ENCODE measurements at regions not wholly inside any gene's neighbourhood (a gene's known extent, or its start where the extent isn't known, plus 50 kb on each side); places are given as distances from the start of the nearest gene placed in this dataset.

DNA sequence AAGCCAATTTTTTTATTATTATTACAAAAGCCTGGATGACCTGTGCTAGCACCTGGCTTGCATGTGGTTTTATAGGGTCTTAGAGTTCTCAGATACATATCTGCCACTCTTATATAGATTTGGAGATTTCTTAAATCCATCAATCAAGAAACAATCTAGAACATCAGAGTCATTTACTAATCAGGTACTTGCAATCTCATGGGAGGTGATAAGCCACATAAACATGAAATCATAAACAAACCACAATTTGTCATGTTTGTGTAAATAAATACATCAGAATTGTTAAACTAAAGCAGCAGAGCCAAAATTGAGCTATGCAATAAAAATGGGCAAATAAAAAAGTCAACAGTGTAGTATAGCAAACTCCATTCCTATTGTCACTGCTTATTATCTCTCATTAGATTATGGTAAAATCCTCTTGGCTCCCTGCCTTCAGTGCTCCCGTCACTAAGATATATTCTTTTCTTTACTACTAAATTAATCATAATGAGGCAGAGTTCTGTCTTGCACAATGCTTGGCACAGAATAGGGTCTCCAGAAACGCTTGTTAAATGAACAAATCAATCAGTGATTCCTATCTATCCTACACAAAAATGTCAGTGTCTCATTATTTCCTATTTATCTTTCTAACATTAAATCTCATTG lies 108.7 kb upstream of the TTC29 start:
- TF ChIP-seq CREB1 (CRISPR knock-in tag; IDR thresholded peaks at IDR 0.05) (no peak), SP1 (CRISPR knock-in tag; conservative IDR thresholded peaks at IDR 0.05) (no peak), CTCF (IDR thresholded peaks at IDR 0.05) (no peak), IRF2 (CRISPR knock-in tag; IDR thresholded peaks at IDR 0.05; ENCODE audit: borderline replicate concordance, low read depth) (no peak), ZNF281 (CRISPR knock-in tag; IDR thresholded peaks at IDR 0.05) (no peak), ATF1 (CRISPR knock-in tag; IDR thresholded peaks at IDR 0.05) (no peak), ZNF138 (CRISPR knock-in tag; conservative IDR thresholded peaks at IDR 0.05) (no peak), MAX (CRISPR knock-in tag; IDR thresholded peaks at IDR 0.05) (no peak)

Measured in WTC11 (cell line).